Panc1 (cell line): ENCODE measurements at regions not wholly inside any gene's neighbourhood (a gene's known extent, or its start where the extent isn't known, plus 50 kb on each side); places are given as distances from the start of the nearest gene placed in this dataset.

ENCODE experiments used
- ATAC-seq: fragments of 200-7000 bp; cut with Tn5 transposase; 2 replicates; pipeline ENCODE4 v1.9.1; 2020; ENCODE audit warnings: mild to moderate bottlenecking, moderate library complexity
- BruUV-seq: library from RNA; stranded (reverse); fragments of 400-500 nt; replicated peaks from 2 replicates; lab custom pipeline; 2021; lab: Mats Ljungman, UMichigan
- CTCF ChIA-PET: fragments of 300-600 bp; sonication (Branson Sonifier 250); formaldehyde crosslinking; loops from one replicate; lab custom pipeline; 2022; ENCODE audit warnings: antibody characterized with exemption; lab: Charles Lee
- POLR2A ChIA-PET: fragments of 300-600 bp; sonication (Branson Sonifier 250); formaldehyde crosslinking; loops from one replicate; lab custom pipeline; 2022; ENCODE audit warnings: antibody characterized with exemption; lab: Charles Lee
- DNase-seq: peaks from one replicate; pipeline ENCODE4 v3.0.0-alpha.2; 2010; ENCODE audit warnings: low read depth, low spot score
- H3K27ac ChIP-seq: 2 replicates; pipeline ENCODE4 v1.5.1; 2011; ENCODE audit warnings: mild to moderate bottlenecking, low read length, inconsistent platforms
- H3K27me3 ChIP-seq: fragments of 200-500 bp; sonication (Bioruptor generic); 2 replicates; pipeline ENCODE4 v1.6.0; 2014; ENCODE audit warnings: low read length, inconsistent platforms; ENCODE audit not compliant: control insufficient read depth, insufficient read depth
- H3K36me3 ChIP-seq: fragments of 200-500 bp; sonication (Bioruptor generic); 2 replicates; pipeline ENCODE4 v1.5.1; 2014; ENCODE audit warnings: inconsistent platforms, mild to moderate bottlenecking, low read length, moderate library complexity; ENCODE audit not compliant: control insufficient read depth, insufficient read depth
- H3K4me1 ChIP-seq: 2 replicates; pipeline ENCODE4 v1.5.1; 2011; ENCODE audit warnings: inconsistent platforms, mild to moderate bottlenecking, low read length, moderate library complexity; ENCODE audit not compliant: control insufficient read depth, insufficient read depth
- H3K4me3 ChIP-seq, 2 experiments: 2 replicates each; pipeline ENCODE4 v1.5.1; 2011 to 2012; ENCODE audit warnings: low read depth in 2 of 2, low read length in 2 of 2, mild to moderate bottlenecking in 2 of 2, inconsistent platforms in 1 of 2, moderate library complexity in 1 of 2
- H3K9me3 ChIP-seq: fragments of 200-500 bp; sonication (Bioruptor generic); 2 replicates; pipeline ENCODE4 v1.5.1; 2014; ENCODE audit warnings: low read depth, mild to moderate bottlenecking, inconsistent platforms, low read length, moderate library complexity; ENCODE audit not compliant: control insufficient read depth, insufficient read depth
- POLR2AphosphoS5 ChIP-seq: IDR thresholded peaks from 2 replicates; pipeline ENCODE4 v1.6.1; 2012; ENCODE audit warnings: mild to moderate bottlenecking, low read depth, low read length, moderate library complexity
- SIN3A ChIP-seq: IDR thresholded peaks from 2 replicates; pipeline ENCODE4 v1.6.1; 2012; ENCODE audit warnings: low read depth, mild to moderate bottlenecking, low read length, moderate library complexity, borderline replicate concordance; ENCODE audit not compliant: insufficient read depth
- TCF7L2 ChIP-seq: IDR thresholded peaks from 2 replicates; pipeline ENCODE4 v1.6.1; 2011; ENCODE audit warnings: mild to moderate bottlenecking, low read depth, low read length, inconsistent platforms
- in situ Hi-C: cut with HindIII; loops from 2 replicates; pipeline ENCODE4 v1.10.0; 2016; ENCODE audit warnings: low sequenced_read_pairs, low pct_unique_long_range_greater_than_20kb
- intact Hi-C: fragments of 100-400 bp; cut with micrococcal nuclease; formaldehyde crosslinking; loops from one replicate; pipeline ENCODE4 v1.10.0; 2022; ENCODE audit not compliant: unreplicated experiment
- TF ChIP-seq, protein P1 (sequence below), 2 experiments: IDR thresholded peaks; 2 replicates each; pipeline ENCODE4 v1.6.1; 2011 to 2012; ENCODE audit warnings: low read depth in 2 of 2, control low read depth in 1 of 2, low read length in 1 of 2, mild to moderate bottlenecking in 1 of 2, moderate library complexity in 1 of 2; ENCODE audit not compliant: insufficient read depth in 1 of 2
- TF ChIP-seq, protein P2 (sequence below): fragments of 450-650 bp; IDR thresholded peaks from 2 replicates; pipeline ENCODE4 v1.5.1; 2017; ENCODE audit warnings: mild to moderate bottlenecking

DNA sequence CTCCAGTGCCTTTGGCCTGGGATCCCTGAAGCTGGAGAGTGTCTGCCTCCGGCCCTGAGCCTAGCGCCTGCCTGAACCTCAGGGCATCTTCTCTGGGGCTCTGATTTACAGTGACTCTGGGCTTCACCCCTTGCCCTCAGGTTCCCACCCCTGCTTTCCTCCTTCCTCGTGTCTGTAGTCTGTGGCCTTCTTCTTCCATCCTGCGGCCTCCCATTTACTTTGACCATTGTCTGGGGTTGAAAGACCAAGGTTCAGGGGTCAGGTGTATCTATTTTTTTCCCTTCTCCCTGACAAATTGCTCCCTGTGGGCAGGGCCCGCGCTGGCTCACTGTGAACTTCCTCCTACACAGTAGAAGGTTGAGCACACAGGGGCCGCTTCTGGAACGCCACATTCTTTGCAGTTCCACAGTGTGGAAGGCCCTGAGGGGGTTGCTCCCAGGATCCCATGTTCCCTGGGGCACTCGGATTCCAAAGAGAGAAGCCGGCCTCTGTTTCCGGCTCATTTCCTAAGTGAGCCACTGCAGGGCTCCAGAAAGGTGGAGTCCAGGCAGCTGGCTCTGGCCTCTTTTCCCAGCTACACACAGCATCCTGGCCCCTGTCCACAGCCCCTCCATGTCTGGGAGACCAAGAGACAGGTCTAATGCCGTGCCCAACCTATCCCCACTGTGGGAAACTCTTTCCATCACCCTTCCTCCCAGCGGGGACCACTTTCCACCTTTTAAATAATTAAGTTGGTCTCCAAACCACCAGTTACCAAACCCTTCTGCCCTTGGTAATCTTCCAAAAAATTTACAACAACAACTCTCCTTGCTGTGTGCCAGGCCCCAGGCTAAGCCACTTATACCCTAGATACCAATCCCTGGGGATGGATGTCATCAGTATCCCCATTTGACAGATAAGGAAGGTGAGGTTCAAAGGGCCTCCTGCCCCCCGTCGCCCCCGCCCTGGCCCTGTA is 140.3 kb upstream of the IER5L start:
- peaks cover 7% of the 10 kb centered on the region for H3K4me1 ChIP-seq
- H3K9me3 ChIP-seq: no peaks in the 10 kb centered on the region
- DNase-seq (no peak), ATAC-seq (peak; percentile 24; the same call in 1 of the 2 replicates)
- H3K36me3 ChIP-seq: no peaks in the 10 kb centered on the region
- intact Hi-C loops (no loop called here), in situ Hi-C loops (no loop called here)
- H3K27me3 ChIP-seq: no peaks in the 10 kb centered on the region
- no TSS peak for BruUV-seq
- 0 out of 2 replicates have a peak overlapping the region, but pooled peaks have one; percentile 39 for H3K27ac ChIP-seq
- TF ChIP-seq SIN3A (no peak), TCF7L2 (no peak), POLR2AphosphoS5 (no peak)
- TF ChIP-seq, protein P1, sequence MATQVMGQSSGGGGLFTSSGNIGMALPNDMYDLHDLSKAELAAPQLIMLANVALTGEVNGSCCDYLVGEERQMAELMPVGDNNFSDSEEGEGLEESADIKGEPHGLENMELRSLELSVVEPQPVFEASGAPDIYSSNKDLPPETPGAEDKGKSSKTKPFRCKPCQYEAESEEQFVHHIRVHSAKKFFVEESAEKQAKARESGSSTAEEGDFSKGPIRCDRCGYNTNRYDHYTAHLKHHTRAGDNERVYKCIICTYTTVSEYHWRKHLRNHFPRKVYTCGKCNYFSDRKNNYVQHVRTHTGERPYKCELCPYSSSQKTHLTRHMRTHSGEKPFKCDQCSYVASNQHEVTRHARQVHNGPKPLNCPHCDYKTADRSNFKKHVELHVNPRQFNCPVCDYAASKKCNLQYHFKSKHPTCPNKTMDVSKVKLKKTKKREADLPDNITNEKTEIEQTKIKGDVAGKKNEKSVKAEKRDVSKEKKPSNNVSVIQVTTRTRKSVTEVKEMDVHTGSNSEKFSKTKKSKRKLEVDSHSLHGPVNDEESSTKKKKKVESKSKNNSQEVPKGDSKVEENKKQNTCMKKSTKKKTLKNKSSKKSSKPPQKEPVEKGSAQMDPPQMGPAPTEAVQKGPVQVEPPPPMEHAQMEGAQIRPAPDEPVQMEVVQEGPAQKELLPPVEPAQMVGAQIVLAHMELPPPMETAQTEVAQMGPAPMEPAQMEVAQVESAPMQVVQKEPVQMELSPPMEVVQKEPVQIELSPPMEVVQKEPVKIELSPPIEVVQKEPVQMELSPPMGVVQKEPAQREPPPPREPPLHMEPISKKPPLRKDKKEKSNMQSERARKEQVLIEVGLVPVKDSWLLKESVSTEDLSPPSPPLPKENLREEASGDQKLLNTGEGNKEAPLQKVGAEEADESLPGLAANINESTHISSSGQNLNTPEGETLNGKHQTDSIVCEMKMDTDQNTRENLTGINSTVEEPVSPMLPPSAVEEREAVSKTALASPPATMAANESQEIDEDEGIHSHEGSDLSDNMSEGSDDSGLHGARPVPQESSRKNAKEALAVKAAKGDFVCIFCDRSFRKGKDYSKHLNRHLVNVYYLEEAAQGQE (IDR thresholded peaks at IDR 0.05; ENCODE audit: insufficient read depth in 1 of 2, low read depth in 2 of 2, low read length in 1 of 2): no peak
- TF ChIP-seq, protein P2, sequence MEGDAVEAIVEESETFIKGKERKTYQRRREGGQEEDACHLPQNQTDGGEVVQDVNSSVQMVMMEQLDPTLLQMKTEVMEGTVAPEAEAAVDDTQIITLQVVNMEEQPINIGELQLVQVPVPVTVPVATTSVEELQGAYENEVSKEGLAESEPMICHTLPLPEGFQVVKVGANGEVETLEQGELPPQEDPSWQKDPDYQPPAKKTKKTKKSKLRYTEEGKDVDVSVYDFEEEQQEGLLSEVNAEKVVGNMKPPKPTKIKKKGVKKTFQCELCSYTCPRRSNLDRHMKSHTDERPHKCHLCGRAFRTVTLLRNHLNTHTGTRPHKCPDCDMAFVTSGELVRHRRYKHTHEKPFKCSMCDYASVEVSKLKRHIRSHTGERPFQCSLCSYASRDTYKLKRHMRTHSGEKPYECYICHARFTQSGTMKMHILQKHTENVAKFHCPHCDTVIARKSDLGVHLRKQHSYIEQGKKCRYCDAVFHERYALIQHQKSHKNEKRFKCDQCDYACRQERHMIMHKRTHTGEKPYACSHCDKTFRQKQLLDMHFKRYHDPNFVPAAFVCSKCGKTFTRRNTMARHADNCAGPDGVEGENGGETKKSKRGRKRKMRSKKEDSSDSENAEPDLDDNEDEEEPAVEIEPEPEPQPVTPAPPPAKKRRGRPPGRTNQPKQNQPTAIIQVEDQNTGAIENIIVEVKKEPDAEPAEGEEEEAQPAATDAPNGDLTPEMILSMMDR: no peak
- ChIA-PET POLR2A (no interaction called here), CTCF (no interaction called here)
- no peak overlapping the region for H3K4me3 ChIP-seq

DNA sequence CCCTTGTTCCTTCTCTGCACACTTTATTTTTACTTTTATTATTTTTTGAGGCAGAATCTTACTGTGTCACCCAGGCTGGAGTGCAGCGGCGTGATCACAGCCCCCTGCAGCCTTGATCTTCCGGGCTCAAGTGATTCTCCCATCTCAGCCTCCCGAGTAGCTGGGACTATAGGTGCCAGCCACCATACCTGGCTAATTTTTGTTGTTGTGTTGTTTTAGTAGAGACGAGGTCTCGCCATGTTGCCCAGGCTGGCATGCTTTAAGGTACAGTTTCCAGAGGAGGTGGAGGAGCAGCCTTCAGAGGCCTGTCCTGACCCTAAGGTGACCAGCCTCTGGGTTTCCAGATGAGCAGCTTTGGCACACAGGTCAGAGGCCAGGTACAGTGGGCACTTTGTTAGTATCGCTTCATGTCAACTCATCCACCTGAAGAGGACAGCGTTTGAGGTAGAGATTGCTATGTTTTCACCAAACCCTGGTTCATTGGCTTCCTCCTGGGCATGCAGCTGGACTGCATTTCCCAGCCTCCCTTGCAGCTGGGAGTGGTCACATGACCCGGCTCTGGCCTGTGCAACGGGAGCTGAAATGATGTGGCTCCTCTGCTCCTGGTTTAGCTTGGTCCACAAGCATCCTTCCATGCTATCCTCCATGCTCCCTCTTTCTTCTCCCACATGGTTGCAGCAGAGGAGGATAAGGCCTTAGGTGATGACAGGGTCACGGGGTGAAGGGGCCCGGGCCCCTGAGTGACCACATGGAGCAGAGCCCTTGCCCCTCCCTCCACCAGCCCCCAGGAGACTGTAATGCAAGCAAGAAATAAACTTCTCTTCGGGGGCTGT is 139.3 kb upstream of the IER5L start:
- POLR2A ChIA-PET: no interaction called here
- TF ChIP-seq, protein P2: no peak
- no peak for TF ChIP-seq POLR2AphosphoS5
- no peak for TF ChIP-seq SIN3A
- TF ChIP-seq TCF7L2: no peak
- TF ChIP-seq, protein P1 (IDR thresholded peaks at IDR 0.05; ENCODE audit: insufficient read depth in 1 of 2, low read depth in 2 of 2, low read length in 1 of 2): no peak
- ATAC-seq (peak; percentile 79), DNase-seq (no peak)
- Histone ChIP-seq H3K9me3 (no peaks in the 10 kb centered on the region), H3K4me1 (peaks cover 7% of the 10 kb centered on the region), H3K27me3 (no peaks in the 10 kb centered on the region), H3K36me3 (no peaks in the 10 kb centered on the region), H3K4me3 (no peak overlapping the region), H3K27ac (no peak overlapping the region)
- intact Hi-C loops (no loop called here), in situ Hi-C loops (no loop called here)
- no TSS peak for BruUV-seq
- CTCF ChIA-PET: no interaction called here
